Kidney (tissue), 13 donors: ENCODE measurements at regions not wholly inside any gene's neighbourhood (a gene's known extent, or its start where the extent isn't known, plus 50 kb on each side); places are given as distances from the start of the nearest gene placed in this dataset.
A peak's percentile ranks its signal among the peaks of the same experiment; 100 is the strongest.

Experiments used
- DNase-seq, 5 donors: peaks; one replicate each; pipeline ENCODE4 v3.0.0-alpha.2; 2013 to 2020
- FAIRE-seq: peaks from 2 replicates; lab custom pipeline; 2012; peaks lifted over from hg19 to GRCh38; lab: Jason Lieb, UNC
- H3K27ac ChIP-seq, 2 donors: one replicate each; pipeline ENCODE4 v1.7.0; 2013; ENCODE audit warnings: low read depth in 2 of 2, low read length in 2 of 2, inconsistent platforms in 1 of 2
- H3K27me3 ChIP-seq: one replicate; pipeline ENCODE4 v1.7.1; 2013; ENCODE audit warnings: low read length, inconsistent platforms; ENCODE audit not compliant: control insufficient read depth, insufficient read depth
- H3K36me3 ChIP-seq, 3 donors: one replicate each; pipeline versions ENCODE4 v1.7.0 to v1.7.1; 2013; ENCODE audit warnings: low read length in 3 of 3, control low read depth in 1 of 3, inconsistent platforms in 1 of 3; ENCODE audit not compliant: insufficient read depth in 3 of 3, control insufficient read depth in 2 of 3
- H3K4me1 ChIP-seq, 3 donors: one replicate each; pipeline versions ENCODE4 v1.7.0 to v1.7.1; 2013; ENCODE audit warnings: low read length in 3 of 3, inconsistent platforms in 1 of 3, low read depth in 1 of 3; ENCODE audit not compliant: control insufficient read depth in 2 of 3, insufficient read depth in 2 of 3
- H3K4me3 ChIP-seq, 3 donors: one replicate each; pipeline versions ENCODE4 v1.7.0 to v1.8.1; 2013; ENCODE audit warnings: low read length in 3 of 3, control low read depth in 1 of 3, inconsistent platforms in 1 of 3
- H3K9ac ChIP-seq, 3 donors: one replicate each; pipeline versions ENCODE4 v1.7.0 to v1.7.1; 2013; ENCODE audit warnings: low read length in 3 of 3, control low read depth in 1 of 3, inconsistent platforms in 1 of 3
- H3K9me3 ChIP-seq, 3 donors: one replicate each; pipeline versions ENCODE4 v1.7.0 to v1.7.1; 2013; ENCODE audit warnings: low read length in 3 of 3, control low read depth in 1 of 3, inconsistent platforms in 1 of 3; ENCODE audit not compliant: control insufficient read depth in 2 of 3, insufficient read depth in 1 of 3
- intact Hi-C: fragments of 100-400 bp; cut with DNase I; formaldehyde crosslinking; loops from one replicate; pipeline ENCODE4 v1.11.1; 2022
- TF ChIP-seq, protein P1 (sequence below): IDR thresholded peaks from 3 replicates; pipeline ENCODE4 v1.5.1; 2012; ENCODE audit warnings: mild to moderate bottlenecking, moderate library complexity, borderline replicate concordance; ENCODE audit not compliant: insufficient read depth; ENCODE audit errors: extremely low read depth
- donor health status: control.
- donor health status: control.
- donor health status: control.
- donor health status: control.
- donor health status: control.
- donor health status: DM: yes; HTN: yes; CAD: no.
- donor health status: Normal renal cell carcinoma (clear cell type).

GRCh38 chr20:22901921-22902320 is 133.2 kb upstream of the SSTR4 start:
- no peak for FAIRE-seq
- TF ChIP-seq, protein P1, sequence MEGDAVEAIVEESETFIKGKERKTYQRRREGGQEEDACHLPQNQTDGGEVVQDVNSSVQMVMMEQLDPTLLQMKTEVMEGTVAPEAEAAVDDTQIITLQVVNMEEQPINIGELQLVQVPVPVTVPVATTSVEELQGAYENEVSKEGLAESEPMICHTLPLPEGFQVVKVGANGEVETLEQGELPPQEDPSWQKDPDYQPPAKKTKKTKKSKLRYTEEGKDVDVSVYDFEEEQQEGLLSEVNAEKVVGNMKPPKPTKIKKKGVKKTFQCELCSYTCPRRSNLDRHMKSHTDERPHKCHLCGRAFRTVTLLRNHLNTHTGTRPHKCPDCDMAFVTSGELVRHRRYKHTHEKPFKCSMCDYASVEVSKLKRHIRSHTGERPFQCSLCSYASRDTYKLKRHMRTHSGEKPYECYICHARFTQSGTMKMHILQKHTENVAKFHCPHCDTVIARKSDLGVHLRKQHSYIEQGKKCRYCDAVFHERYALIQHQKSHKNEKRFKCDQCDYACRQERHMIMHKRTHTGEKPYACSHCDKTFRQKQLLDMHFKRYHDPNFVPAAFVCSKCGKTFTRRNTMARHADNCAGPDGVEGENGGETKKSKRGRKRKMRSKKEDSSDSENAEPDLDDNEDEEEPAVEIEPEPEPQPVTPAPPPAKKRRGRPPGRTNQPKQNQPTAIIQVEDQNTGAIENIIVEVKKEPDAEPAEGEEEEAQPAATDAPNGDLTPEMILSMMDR, result no peak
- no peaks in the 10 kb centered on the region for H3K4me1 ChIP-seq
- H3K27me3 ChIP-seq, result no peaks in the 10 kb centered on the region
- H3K36me3 ChIP-seq, result no peaks in the 10 kb centered on the region
- H3K4me3 ChIP-seq, result no peak overlapping the region
- intact Hi-C loops, result no loop called here
- no peak overlapping the region for H3K27ac ChIP-seq
- no peak for DNase-seq
- no peaks in the 10 kb centered on the region for H3K9me3 ChIP-seq
- no peak overlapping the region for H3K9ac ChIP-seq

- no peaks in the 10 kb centered on the region for H3K27me3 ChIP-seq
- intact Hi-C loops, result no loop called here
- no peaks in the 10 kb centered on the region for H3K4me1 ChIP-seq
- no peak overlapping the region for H3K27ac ChIP-seq
- H3K4me3 ChIP-seq, result no peak overlapping the region
- FAIRE-seq (no peak), DNase-seq (no peak)
- TF ChIP-seq, protein P1, result no peak
- no peak overlapping the region for H3K9ac ChIP-seq
- H3K9me3 ChIP-seq, result no peaks in the 10 kb centered on the region
- H3K36me3 ChIP-seq, result no peaks in the 10 kb centered on the region
Observed at GRCh38 chr20:22904386-22904785, 130.7 kb upstream of the SSTR4 start.

GRCh38 chr20:22904905-22905304 is 130.2 kb upstream of the SSTR4 start:
- Histone ChIP-seq H3K36me3 (no peaks in the 10 kb centered on the region), H3K27ac (no peak overlapping the region), H3K4me1 (no peaks in the 10 kb centered on the region), H3K9ac (no peak overlapping the region), H3K9me3 (no peaks in the 10 kb centered on the region), H3K27me3 (no peaks in the 10 kb centered on the region), H3K4me3 (no peak overlapping the region)
- DNase-seq (no peak), FAIRE-seq (no peak)
- TF ChIP-seq, protein P1, result no peak
- intact Hi-C loops, result no loop called here

DNA sequence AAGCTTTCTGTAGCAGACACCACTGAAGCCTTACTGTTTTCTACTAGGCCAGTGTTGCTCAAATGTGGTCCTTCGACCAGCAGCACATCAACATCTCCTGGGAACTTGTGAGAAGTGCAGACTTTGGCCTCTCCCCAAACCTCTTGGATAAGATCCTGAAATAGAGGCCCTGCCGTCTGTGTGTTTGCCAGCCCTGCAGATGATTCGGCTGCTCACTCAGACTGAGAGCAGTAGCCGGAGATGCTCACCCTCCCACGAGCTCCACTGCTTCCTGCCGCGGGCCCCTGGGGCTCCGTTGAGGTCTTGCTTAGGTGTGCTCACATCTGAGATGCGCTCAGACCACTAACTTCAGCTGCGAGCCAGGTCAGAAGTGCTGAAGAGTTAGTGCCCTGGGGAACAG is 129.5 kb upstream of the SSTR4 start:
- intact Hi-C loops, result no loop called here
- Histone ChIP-seq H3K4me1 (no peaks in the 10 kb centered on the region), H3K27me3 (no peaks in the 10 kb centered on the region), H3K9me3 (no peaks in the 10 kb centered on the region), H3K36me3 (no peaks in the 10 kb centered on the region), H3K9ac (no peak overlapping the region), H3K4me3 (no peak overlapping the region), H3K27ac (no peak overlapping the region)
- FAIRE-seq (no peak), DNase-seq (peak in 2 of 5 donors; percentile 9 to 24)
- TF ChIP-seq, protein P1, result no peak
